K562 (cell line): ENCODE measurements at regions not wholly inside any gene's neighbourhood (a gene's known extent, or its start where the extent isn't known, plus 50 kb on each side); places are given as distances from the start of the nearest gene placed in this dataset.

ENCODE experiments used
- ATAC-seq: fragments of 200-7000 bp; cut with Tn5 transposase; 3 replicates; pipeline ENCODE4 v1.9.1; 2020; ENCODE audit warnings: moderate library complexity
- BruUV-seq: library from RNA; stranded (reverse); fragments of 400-500 nt; replicated peaks from 2 replicates; lab custom pipeline; 2021; lab: Mats Ljungman, UMichigan
- CTCF ChIA-PET: fragments of 300-600 bp; formaldehyde crosslinking; extraction: SDS; loops from one replicate; lab custom pipeline; 2021; ENCODE audit warnings: low intra/inter-chr PET ratio; lab: Yijun Ruan, JAX
- POLR2A ChIA-PET: fragments of 300-600, 350-650 bp; sonication (Branson Sonifier 250); formaldehyde crosslinking; extraction: SDS; loops from one replicate; lab custom pipeline; 2021; ENCODE audit warnings: antibody characterized with exemption, inconsistent platforms; lab: Yijun Ruan, JAX
- DNase-seq, 4 experiments: peaks; one replicate each; pipeline versions ENCODE4 v3.0.0 to v3.0.0-alpha.2; 2011 to 2018; ENCODE audit warnings: low spot score in 3 of 4, mixed read lengths in 3 of 4; ENCODE audit errors: extremely low read depth in 1 of 4
- FAIRE-seq: peaks from 2 replicates; lab custom pipeline; 2011; peaks lifted over from hg19 to GRCh38; lab: Jason Lieb, UNC
- H2AFZ ChIP-seq: 2 replicates; pipeline ENCODE4 v1.6.0; 2011; ENCODE audit warnings: low read depth, low read length, control low read depth, inconsistent platforms
- H3K27ac ChIP-seq: fragments of 200-600 bp; 3 replicates; pipeline ENCODE4 v1.8.0; 2011; ENCODE audit warnings: low read depth, mild to moderate bottlenecking, control low read depth, inconsistent platforms, low read length, moderate library complexity, mixed read lengths; ENCODE audit errors: extremely low read depth
- H3K27me3 ChIP-seq, 2 experiments: fragments of 300-600 bp in 1 of 2; 2 replicates in 1 of 2; 3 replicates in 1 of 2; pipeline versions ENCODE4 v1.6.0 to v1.8.0; 2011; ENCODE audit warnings: inconsistent platforms in 2 of 2, low read length in 2 of 2, mild to moderate bottlenecking in 1 of 2, mixed read lengths in 1 of 2, moderate library complexity in 1 of 2; ENCODE audit not compliant: control insufficient read depth in 2 of 2, insufficient read depth in 2 of 2
- H3K36me3 ChIP-seq: fragments of 300-600 bp; 3 replicates; pipeline ENCODE4 v1.8.0; 2011; ENCODE audit warnings: mild to moderate bottlenecking, low read length, inconsistent platforms; ENCODE audit not compliant: control insufficient read depth, insufficient read depth
- H3K4me1 ChIP-seq, 2 experiments: fragments of 200-600 bp in 1 of 2; replicated peaks in 1 of 2; 2 replicates in 1 of 2; 3 replicates in 1 of 2; pipeline versions ENCODE4 v1.5.1 to v1.8.0; 2011; ENCODE audit warnings: inconsistent platforms in 2 of 2, low read length in 2 of 2, mild to moderate bottlenecking in 1 of 2, mixed read lengths in 1 of 2, moderate library complexity in 1 of 2; ENCODE audit not compliant: control insufficient read depth in 2 of 2, insufficient read depth in 2 of 2
- H3K4me2 ChIP-seq: 2 replicates; pipeline ENCODE4 v1.6.1; 2011; ENCODE audit warnings: low read length, control low read depth, inconsistent platforms, mixed read lengths; ENCODE audit not compliant: insufficient read depth
- H3K4me3 ChIP-seq: fragments of 200-600 bp; sonication (generic), shearing (Covaris generic); 2 replicates; pipeline ENCODE4 v1.5.1; 2016; ENCODE audit warnings: control low read depth, inconsistent platforms
- H3K79me2 ChIP-seq: fragments of 200-600 bp; 3 replicates; pipeline ENCODE4 v1.8.0; 2011; ENCODE audit warnings: low read length, inconsistent platforms; ENCODE audit not compliant: control insufficient read depth, insufficient read depth
- H3K9ac ChIP-seq, 2 experiments: 2 replicates each; pipeline versions ENCODE4 v1.6.0 to v1.6.1; 2011; ENCODE audit warnings: low read depth in 2 of 2, low read length in 2 of 2, control low read depth in 1 of 2, inconsistent platforms in 1 of 2, mild to moderate bottlenecking in 1 of 2, mixed read lengths in 1 of 2; ENCODE audit not compliant: insufficient read depth in 1 of 2
- H3K9me1 ChIP-seq: one replicate; pipeline ENCODE4 v1.6.0; 2011; ENCODE audit warnings: inconsistent platforms, mild to moderate bottlenecking, low read length, moderate library complexity; ENCODE audit not compliant: control insufficient read depth, insufficient read depth
- H3K9me3 ChIP-seq: replicated peaks from 2 replicates; pipeline ENCODE4 v1.5.1; 2011; ENCODE audit warnings: low read depth, low read length, inconsistent platforms; ENCODE audit not compliant: control insufficient read depth, insufficient read depth
- H4K20me1 ChIP-seq: replicated peaks from 2 replicates; pipeline ENCODE4 v1.6.1; 2011; ENCODE audit warnings: low read length, inconsistent platforms, mixed read lengths; ENCODE audit not compliant: control insufficient read depth, insufficient read depth
- CHD1 ChIP-seq: fragments of 200-600 bp; sonication (generic); IDR thresholded peaks from one replicate; pipeline ENCODE4 v1.6.1; 2012; ENCODE audit warnings: mild to moderate bottlenecking, moderate library complexity, low read length, inconsistent platforms
- GTF2B ChIP-seq: IDR thresholded peaks from 2 replicates; pipeline ENCODE4 v1.6.1; 2011; ENCODE audit not compliant: insufficient read length; ENCODE audit errors: extremely low read depth
- MAFG ChIP-seq: fragments of 450-650 bp; conservative IDR thresholded peaks from 2 replicates; pipeline ENCODE4 v1.6.1; 2016; ENCODE audit warnings: missing genetic modification characterization, missing compliant biosample characterization
- MBD1 ChIP-seq: fragments of 250-450 bp; sonication (Bioruptor Pico); IDR thresholded peaks from 2 replicates; pipeline ENCODE4 v1.8.0; 2022; ENCODE audit warnings: inconsistent platforms
- SIX5 ChIP-seq, 2 experiments: IDR thresholded peaks; 2 replicates each; pipeline ENCODE4 v1.6.1; 2011; ENCODE audit warnings: low read length in 2 of 2, borderline replicate concordance in 1 of 2, low read depth in 1 of 2, mild to moderate bottlenecking in 1 of 2, moderate library complexity in 1 of 2; ENCODE audit not compliant: insufficient read depth in 1 of 2
- SMAD4 ChIP-seq: fragments of 250-450 bp; sonication (Bioruptor Pico); conservative IDR thresholded peaks from 2 replicates; pipeline ENCODE4 v1.8.0; 2021; ENCODE audit warnings: inconsistent platforms, mild to moderate bottlenecking, moderate library complexity
- TEAD4 ChIP-seq, 2 experiments: sonication (generic) in 1 of 2; formaldehyde crosslinking in 1 of 2; IDR thresholded peaks; 2 replicates each; pipeline versions ENCODE4 v1.6.1 to v1.8.0; 2012 to 2022; ENCODE audit warnings: borderline replicate concordance in 1 of 2, inconsistent platforms in 1 of 2, low read length in 1 of 2, mild to moderate bottlenecking in 1 of 2, missing genetic modification reagents in 1 of 2
- ZBTB11 ChIP-seq, 3 experiments: fragments of 200-800 bp in 1 of 3; fragments of 250-450 bp in 1 of 3; fragments of 450-650 bp in 1 of 3; sonication (Bioruptor Pico) in 1 of 3; sonication (Bioruptor generic) in 1 of 3; formaldehyde crosslinking in 1 of 3; IDR thresholded peaks; 2 replicates each; pipeline versions ENCODE4 v1.6.1 to v1.8.0; 2016 to 2022; ENCODE audit warnings: mild to moderate bottlenecking in 2 of 3, missing genetic modification characterization in 2 of 3, missing compliant biosample characterization in 1 of 3, moderate library complexity in 1 of 3
- ZHX1 ChIP-seq: fragments of 150-350 bp; conservative IDR thresholded peaks from 2 replicates; pipeline ENCODE4 v1.6.1; 2014; ENCODE audit warnings: low read length
- ZNF395 ChIP-seq: fragments of 200-800 bp; sonication (Bioruptor generic); IDR thresholded peaks from 2 replicates; pipeline ENCODE4 v1.6.1; 2017; ENCODE audit warnings: missing genetic modification characterization, missing compliant biosample characterization
- WGBS: fragments of 100-300 bp; shearing (Covaris generic); methylation state at CpG from one replicate; pipeline ENCODE4 v1.1.6; 2016; ENCODE audit warnings: low coverage, mixed read lengths; ENCODE audit not compliant: insufficient coverage; ENCODE audit errors: missing lambda C conversion rate; 5-methylcytosine and 5-hydroxymethylcytosine counted together
- in situ Hi-C: fragments of 300-500 bp; cut with MboI; formaldehyde crosslinking; loops from 4 replicates; pipeline ENCODE4 v1.15.0; 2018; ENCODE audit warnings: inconsistent platforms, mixed read lengths
- intact Hi-C: fragments of 100-400 bp; cut with micrococcal nuclease; formaldehyde crosslinking; loops from 2 replicates; pipeline ENCODE4 v1.14.2; 2022

- CTCF ChIA-PET, result no interaction called here
- H3K4me3 ChIP-seq, result no peak overlapping the region
- H3K27me3 ChIP-seq, result peaks cover 2 to 32% of the 10 kb centered on the region in 2 experiments; a peak in 4 of 5 replicates
- H3K4me2 ChIP-seq, result no peak overlapping the region
- in situ Hi-C loops (no loop called here), intact Hi-C loops (no loop called here)
- no peaks in the 10 kb centered on the region for H3K9me3 ChIP-seq
- no peak overlapping the region for H2AFZ ChIP-seq
- H3K36me3 ChIP-seq, result no peaks in the 10 kb centered on the region
- FAIRE-seq (no peak), ATAC-seq (no peak), DNase-seq (no peak)
- H3K9me1 ChIP-seq, result no peaks in the 10 kb centered on the region
- no TSS peak for BruUV-seq
- 6% methylated on average over 5 of the region's 5 CpGs for WGBS
- no peak overlapping the region for H3K27ac ChIP-seq
- POLR2A ChIA-PET, result interaction anchor here (0.6 to 1.5 kb wide), 2 partner anchors 9 to 195 kb away, joined by 4 to 5 read pairs; no protein-coding TSS in a partner anchor
- peaks cover 5% of the 10 kb centered on the region; the same call in 1 of the 2 replicates for H4K20me1 ChIP-seq
- no peaks in the 10 kb centered on the region for H3K79me2 ChIP-seq
- H3K9ac ChIP-seq, result no peak overlapping the region
- H3K4me1 ChIP-seq, result no peaks in the 10 kb centered on the region
- TF ChIP-seq ZHX1 (no peak), SMAD4 (CRISPR knock-in tag) (no peak), CHD1 (no peak), ZNF395 (CRISPR knock-in tag) (no peak), MBD1 (CRISPR knock-in tag) (no peak), GTF2B (no peak), SIX5 (IDR thresholded peaks at IDR 0.05; ENCODE audit: borderline replicate concordance in 1 of 2, insufficient read depth in 1 of 2, low read depth in 1 of 2, low read length in 2 of 2) (no peak), TEAD4 (IDR thresholded peaks at IDR 0.05; ENCODE audit: low read length) (no peak), TEAD4 (CRISPR knock-in tag; IDR thresholded peaks at IDR 0.05; ENCODE audit: borderline replicate concordance) (no peak), ZBTB11 (CRISPR knock-in tag; IDR thresholded peaks at IDR 0.05) (no peak), MAFG (no peak)
These were observed 55.9 kb upstream of the KCNK12 start for GRCh38 chr2:47626664-47627063.
